HCT116 (cell line): ENCODE measurements at regions not wholly inside any gene's neighbourhood (a gene's known extent, or its start where the extent isn't known, plus 50 kb on each side); places are given as distances from the start of the nearest gene placed in this dataset.

Source experiments
- ATAC-seq: fragments of 200-7000 bp; cut with Tn5 transposase; 2 replicates; pipeline ENCODE4 v1.9.1; 2020; ENCODE audit warnings: mild to moderate bottlenecking, moderate library complexity
- BruUV-seq: library from RNA; stranded (reverse); fragments of 400-500 nt; replicated peaks from 2 replicates; lab custom pipeline; 2021; lab: Mats Ljungman, UMichigan
- CTCF ChIA-PET: fragments of 300-600 bp; sonication (Branson Sonifier 250); formaldehyde crosslinking; loops from one replicate; lab custom pipeline; 2021; ENCODE audit warnings: antibody characterized with exemption; lab: Charles Lee
- POLR2A ChIA-PET: fragments of 300-600, 350-600 bp; sonication (Branson Sonifier 250); formaldehyde crosslinking; loops from one replicate; lab custom pipeline; 2021; ENCODE audit warnings: antibody characterized with exemption; lab: Charles Lee
- RAD21 ChIA-PET, 2 experiments: fragments of 300-600 bp; sonication (Branson Sonifier 250); formaldehyde crosslinking; loops; one replicate each; lab custom pipeline; 2023; ENCODE audit warnings: low total read pairs in 2 of 2; ENCODE audit not compliant: uncharacterized antibody in 2 of 2, unreplicated experiment in 2 of 2, low non-redundant PET in 1 of 2; lab: Charles Lee
- DNase-seq: peaks from one replicate; pipeline ENCODE4 v3.0.0-alpha.2; 2010; ENCODE audit warnings: low read depth, low spot score
- H2AFZ ChIP-seq: fragments of 200-600 bp; shearing (Covaris generic), sonication (generic); 2 replicates; pipeline ENCODE4 v1.6.1; 2017; ENCODE audit warnings: low read depth, mixed run types, mixed read lengths, antibody characterized with exemption, low read length; ENCODE audit not compliant: poor library complexity, severe bottlenecking
- H3K27ac ChIP-seq: 2 replicates; pipeline ENCODE4 v1.5.1; 2012; ENCODE audit warnings: low read depth, low read length
- H3K27me3 ChIP-seq: fragments of 200-600 bp; sonication (generic); 2 replicates; pipeline ENCODE4 v1.6.1; 2016; ENCODE audit warnings: mixed run types, low read length, mixed read lengths; ENCODE audit not compliant: insufficient read depth
- H3K36me3 ChIP-seq, 2 experiments: fragments of 200-500 bp in 1 of 2; fragments of 200-600 bp in 1 of 2; sonication (Bioruptor generic) in 1 of 2; sonication (generic) in 1 of 2; 2 replicates each; pipeline versions ENCODE4 v1.5.1 to v1.6.1; 2014 to 2016; ENCODE audit warnings: low read length in 2 of 2, inconsistent platforms in 1 of 2, mixed read lengths in 1 of 2, mixed run types in 1 of 2; ENCODE audit not compliant: insufficient read depth in 2 of 2, control insufficient read depth in 1 of 2
- H3K4me1 ChIP-seq, 2 experiments: fragments of 200-600 bp in 1 of 2; sonication (generic) in 1 of 2; 2 replicates each; pipeline versions ENCODE4 v1.5.1 to v1.6.1; 2012 to 2017; ENCODE audit warnings: low read length in 2 of 2, inconsistent platforms in 1 of 2, mild to moderate bottlenecking in 1 of 2, mixed read lengths in 1 of 2, mixed run types in 1 of 2, moderate library complexity in 1 of 2; ENCODE audit not compliant: insufficient read depth in 2 of 2, control insufficient read depth in 1 of 2
- H3K4me2 ChIP-seq: fragments of 200-600 bp; sonication (generic); 2 replicates; pipeline ENCODE4 v1.6.1; 2017; ENCODE audit warnings: mixed run types, low read length, mixed read lengths
- H3K4me3 ChIP-seq, 2 experiments: fragments of 200-600 bp in 1 of 2; sonication (generic) in 1 of 2; replicated peaks in 1 of 2; 2 replicates each; pipeline ENCODE4 v1.5.1; 2011 to 2016; ENCODE audit warnings: low read length in 2 of 2, control low read depth in 1 of 2, low read depth in 1 of 2, mild to moderate bottlenecking in 1 of 2, mixed read lengths in 1 of 2, mixed run types in 1 of 2
- H3K79me2 ChIP-seq: fragments of 200-600 bp; sonication (generic); 2 replicates; pipeline ENCODE4 v1.6.1; 2017; ENCODE audit warnings: mild to moderate bottlenecking, mixed run types, low read length, moderate library complexity, mixed read lengths; ENCODE audit not compliant: insufficient read depth
- H3K9ac ChIP-seq: fragments of 200-600 bp; sonication (generic); 2 replicates; pipeline ENCODE4 v1.6.1; 2016; ENCODE audit warnings: low read length, mixed read lengths
- H3K9me2 ChIP-seq: fragments of 200-600 bp; sonication (generic), shearing (Covaris generic); 2 replicates; pipeline ENCODE4 v1.6.1; 2017; ENCODE audit warnings: mixed run types, mild to moderate bottlenecking, moderate library complexity; ENCODE audit not compliant: insufficient read depth
- H3K9me3 ChIP-seq, 2 experiments: fragments of 200-500 bp in 1 of 2; fragments of 200-600 bp in 1 of 2; sonication (Bioruptor generic) in 1 of 2; sonication (generic) in 1 of 2; 2 replicates each; pipeline ENCODE4 v1.6.1; 2014 to 2017; ENCODE audit warnings: low read length in 2 of 2, mixed read lengths in 2 of 2, inconsistent platforms in 1 of 2, low read depth in 1 of 2, mild to moderate bottlenecking in 1 of 2, mixed run types in 1 of 2, moderate library complexity in 1 of 2; ENCODE audit not compliant: control insufficient read depth in 1 of 2, insufficient read depth in 1 of 2
- H4K20me1 ChIP-seq: fragments of 200-600 bp; sonication (generic), shearing (Covaris generic); 2 replicates; pipeline ENCODE4 v1.6.1; 2017; ENCODE audit warnings: mixed run types, mild to moderate bottlenecking, moderate library complexity; ENCODE audit not compliant: insufficient read depth
- ATF3 ChIP-seq: IDR thresholded peaks from 2 replicates; pipeline ENCODE4 v1.6.1; 2012
- CTCF ChIP-seq, 3 experiments: fragments of 200-600 bp in 1 of 3; sonication (generic) in 1 of 3; IDR thresholded peaks in 2 of 3; conservative IDR thresholded peaks in 1 of 3; 2 replicates each; pipeline ENCODE4 v1.5.1; 2012 to 2017; ENCODE audit warnings: low read depth in 2 of 3, low read length in 2 of 3, antibody characterized with exemption in 1 of 3, borderline replicate concordance in 1 of 3, control low read depth in 1 of 3, mild to moderate bottlenecking in 1 of 3, mixed read lengths in 1 of 3, mixed run types in 1 of 3, moderate library complexity in 1 of 3; ENCODE audit not compliant: insufficient read depth in 1 of 3
- EZH2 ChIP-seq: fragments of 200-600 bp; sonication (generic); IDR thresholded peaks from 2 replicates; pipeline ENCODE4 v1.6.1; 2017; ENCODE audit warnings: antibody characterized with exemption, mixed run types
- JUND ChIP-seq: IDR thresholded peaks from 2 replicates; pipeline ENCODE4 v1.6.1; 2012
- MAX ChIP-seq: IDR thresholded peaks from 2 replicates; pipeline ENCODE4 v1.6.1; 2012
- POLR2AphosphoS5 ChIP-seq: IDR thresholded peaks from 2 replicates; pipeline ENCODE4 v1.6.1; 2011; ENCODE audit warnings: mild to moderate bottlenecking, low read depth, low read length, moderate library complexity
- SIN3A ChIP-seq: IDR thresholded peaks from 2 replicates; pipeline ENCODE4 v1.6.1; 2012; ENCODE audit warnings: low read depth
- SP1 ChIP-seq: IDR thresholded peaks from 2 replicates; pipeline ENCODE4 v1.6.1; 2012; ENCODE audit warnings: low read depth
- SRF ChIP-seq: IDR thresholded peaks from 2 replicates; pipeline ENCODE4 v1.6.1; 2012; ENCODE audit warnings: low read depth
- ZBTB33 ChIP-seq: IDR thresholded peaks from 2 replicates; pipeline ENCODE4 v1.6.1; 2011; ENCODE audit warnings: mild to moderate bottlenecking, low read length, moderate library complexity; ENCODE audit not compliant: insufficient replicate concordance; ENCODE audit errors: extremely low read depth
- intact Hi-C: fragments of 100-400 bp; cut with micrococcal nuclease; formaldehyde crosslinking; loops from 2 replicates; pipeline ENCODE4 v1.10.0; 2022

- DNase-seq (no peak), ATAC-seq (no peak)
- no peaks in the 10 kb centered on the region for H3K27me3 ChIP-seq
- BruUV-seq, result no TSS peak
- no peak overlapping the region for H3K4me3 ChIP-seq
- RAD21 ChIA-PET, result no interaction called here
- no peaks in the 10 kb centered on the region for H3K36me3 ChIP-seq
- H3K9me2 ChIP-seq, result no peaks in the 10 kb centered on the region
- CTCF ChIA-PET, result no interaction called here
- no peak overlapping the region for H3K9ac ChIP-seq
- H3K27ac ChIP-seq, result no peak overlapping the region
- POLR2A ChIA-PET, result no interaction called here
- TF ChIP-seq MAX (no peak), ZBTB33 (no peak), SIN3A (no peak), ATF3 (no peak), SP1 (no peak), EZH2 (no peak), POLR2AphosphoS5 (no peak), CTCF (IDR thresholded peaks at IDR 0.05 in 2 of 3, conservative IDR thresholded peaks at IDR 0.05 in 1 of 3; ENCODE audit: borderline replicate concordance in 1 of 3, insufficient read depth in 1 of 3, low read depth in 2 of 3, low read length in 2 of 3) (no peak), JUND (no peak), SRF (no peak)
- no peaks in the 10 kb centered on the region for H3K79me2 ChIP-seq
- H3K9me3 ChIP-seq, result peaks cover 0 to 29% of the 10 kb centered on the region in 2 experiments; a peak in 2 of 4 replicates
- H3K4me2 ChIP-seq, result no peak overlapping the region
- no peak overlapping the region for H2AFZ ChIP-seq
- no peaks in the 10 kb centered on the region for H4K20me1 ChIP-seq
- H3K4me1 ChIP-seq, result no peaks in the 10 kb centered on the region
- intact Hi-C loops, result no loop called here
Measured at GRCh38 chr5:21654556-21654955, 1198.6 kb downstream of the CDH12 start.
